SH-SY5Y (cell line): ENCODE measurements at regions not wholly inside any gene's neighbourhood (a gene's known extent, or its start where the extent isn't known, plus 50 kb on each side); places are given as distances from the start of the nearest gene placed in this dataset.

Experiments
- GATA2 ChIP-seq: IDR thresholded peaks from 2 replicates; pipeline ENCODE4 v1.6.1; 2011; ENCODE audit warnings: mild to moderate bottlenecking, low read depth, low read length
- GATA3 ChIP-seq: IDR thresholded peaks from 2 replicates; pipeline ENCODE4 v1.6.1; 2011; ENCODE audit warnings: low read depth, mild to moderate bottlenecking, low read length, moderate library complexity

- TF ChIP-seq GATA2 = no peak
- no peak for TF ChIP-seq GATA3
Observed at GRCh38 chr1:169009666-169010065, 96.8 kb upstream of the ATP1B1 start.
